ENCODE measurements at regions not wholly inside any gene's neighbourhood (a gene's known extent, or its start where the extent isn't known, plus 50 kb on each side); places are given as distances from the start of the nearest gene placed in this dataset.

GRCh38 chrX:40402831-40403533, 177.8 kb upstream of the ATP6AP2 start:
- DNase-seq (ENCODE audit: low read depth, low spot score): no peak
- Histone ChIP-seq H3K36me3 (ENCODE audit: control insufficient read depth in 2 of 2, extremely low read depth in 1 of 2, insufficient read depth in 2 of 2, low read length in 2 of 2) (no peaks in the 10 kb centered on the region), H4K20me1 (replicated peaks; ENCODE audit: control insufficient read depth, extremely low read depth, insufficient read depth, low read length) (no peaks in the 10 kb centered on the region), H3K4me3 (replicated peaks in 1 of 3; ENCODE audit: insufficient read depth in 1 of 3, low read depth in 1 of 3, low read length in 3 of 3) (no peak overlapping the region), H3K9me1 (replicated peaks; ENCODE audit: control insufficient read depth, extremely low read depth, insufficient read depth, low read length) (no peaks in the 10 kb centered on the region), H2AFZ (ENCODE audit: low read depth, low read length) (no peak overlapping the region), H3K9me3 (replicated peaks; ENCODE audit: control insufficient read depth, insufficient read depth, low read length) (no peaks in the 10 kb centered on the region), H3K27ac (ENCODE audit: insufficient read depth, low read depth, low read length) (no peak overlapping the region), H3K79me2 (ENCODE audit: control insufficient read depth, insufficient read depth, low read length) (no peaks in the 10 kb centered on the region), H3K27me3 (ENCODE audit: control insufficient read depth in 2 of 2, insufficient read depth in 2 of 2, low read length in 2 of 2) (no peaks in the 10 kb centered on the region), H3K9ac (replicated peaks; ENCODE audit: extremely low read depth, insufficient read depth, low read length) (no peak overlapping the region), H3K4me1 (ENCODE audit: control insufficient read depth, extremely low read depth, insufficient read depth, low read length) (no peaks in the 10 kb centered on the region), H3K4me2 (ENCODE audit: insufficient read depth, low read length) (no peak overlapping the region)
- BruUV-seq (replicated peaks): no TSS peak
- dilution Hi-C loops (cut with MboI; ENCODE audit: extremely low pct_ligation_motif_present, low sequenced_read_pairs) (no loop called here), intact Hi-C loops (cut with micrococcal nuclease) (no loop called here)
- CTCF ChIA-PET: no interaction called here
- no peak for FAIRE-seq
- POLR2A ChIA-PET: no interaction called here
- TF ChIP-seq POLR2AphosphoS5 (IDR thresholded peaks at IDR 0.05; ENCODE audit: insufficient read depth, low read depth, low read length): no peak
- no peak for TF ChIP-seq MAX (IDR thresholded peaks at IDR 0.05; ENCODE audit: insufficient read depth, insufficient read length)
- no peak for TF ChIP-seq CTCF (IDR thresholded peaks at IDR 0.05; ENCODE audit: extremely low read depth in 1 of 2, insufficient read depth in 1 of 2, low read depth in 1 of 2, low read length in 2 of 2)
- no peak for TF ChIP-seq GATA2 (IDR thresholded peaks at IDR 0.05; ENCODE audit: insufficient read depth, insufficient read length, low read depth, low read length)
- TF ChIP-seq EZH2 (IDR thresholded peaks at IDR 0.05; ENCODE audit: borderline replicate concordance, low read depth, low read length, severe bottlenecking): no peak
- TF ChIP-seq JUN (IDR thresholded peaks at IDR 0.05; ENCODE audit: borderline replicate concordance, insufficient read depth, insufficient read length, low read depth): no peak

All from endothelial cell of umbilical vein (primary cell).